GM12878 (cell line): ENCODE measurements at regions not wholly inside any gene's neighbourhood (a gene's known extent, or its start where the extent isn't known, plus 50 kb on each side); places are given as distances from the start of the nearest gene placed in this dataset.

Experiments used
- CTCF ChIP-seq, 3 experiments: IDR thresholded peaks in 2 of 3; conservative IDR thresholded peaks in 1 of 3; 2 replicates each; pipeline ENCODE4 v1.5.1; 2011; ENCODE audit warnings: low read depth in 3 of 3, low read length in 3 of 3, mild to moderate bottlenecking in 3 of 3, control low read depth in 2 of 3, moderate library complexity in 2 of 3, inconsistent platforms in 1 of 3, mixed read lengths in 1 of 3; ENCODE audit not compliant: control insufficient read depth in 2 of 3, insufficient read depth in 1 of 3; ENCODE audit errors: extremely low read depth in 1 of 3
- GATAD2B ChIP-seq: fragments of 450-650 bp; conservative IDR thresholded peaks from 2 replicates; pipeline ENCODE4 v1.6.1; 2017; ENCODE audit warnings: low read depth, mild to moderate bottlenecking, moderate library complexity
- MAX ChIP-seq: IDR thresholded peaks from 2 replicates; pipeline ENCODE4 v1.6.1; 2012; ENCODE audit warnings: low read depth, low read length, improper control_type of control experiment
- POLR2A ChIP-seq: IDR thresholded peaks from 2 replicates; pipeline ENCODE4 v1.6.1; 2011; ENCODE audit warnings: low read depth, mild to moderate bottlenecking, low read length
- POLR2AphosphoS5 ChIP-seq: IDR thresholded peaks from 2 replicates; pipeline ENCODE4 v1.6.1; 2011; ENCODE audit warnings: mild to moderate bottlenecking, low read length, inconsistent platforms
- RAD21 ChIP-seq: IDR thresholded peaks from 2 replicates; pipeline ENCODE4 v1.6.1; 2011; ENCODE audit warnings: mild to moderate bottlenecking, low read depth, low read length, moderate library complexity; ENCODE audit not compliant: insufficient read depth
- SKIL ChIP-seq: fragments of 450-650 bp; IDR thresholded peaks from 2 replicates; pipeline ENCODE4 v1.6.1; 2017; ENCODE audit warnings: mild to moderate bottlenecking, low read depth, inconsistent platforms; ENCODE audit not compliant: poor library complexity, severe bottlenecking
- SRF ChIP-seq, 2 experiments: IDR thresholded peaks; 2 replicates each; pipeline ENCODE4 v1.6.1; 2011; ENCODE audit warnings: low read depth in 2 of 2, low read length in 2 of 2, mild to moderate bottlenecking in 1 of 2, moderate library complexity in 1 of 2
- STAT3 ChIP-seq: IDR thresholded peaks from 2 replicates; pipeline ENCODE4 v1.6.1; 2011; ENCODE audit warnings: low read depth, low read length, improper control_type of control experiment
- TARDBP ChIP-seq: IDR thresholded peaks from 2 replicates; pipeline ENCODE4 v1.6.1; 2016; ENCODE audit warnings: borderline replicate concordance
- ZZZ3 ChIP-seq: IDR thresholded peaks from 2 replicates; pipeline ENCODE4 v1.6.1; 2011; ENCODE audit warnings: low read depth; ENCODE audit not compliant: control insufficient read depth, insufficient read length

GRCh38 chr4:31169846-31170245 lies 449.7 kb downstream of the PCDH7 start:
- no peak for TF ChIP-seq TARDBP
- TF ChIP-seq POLR2AphosphoS5, result no peak
- TF ChIP-seq MAX, result no peak
- no peak for TF ChIP-seq POLR2A
- no peak for TF ChIP-seq STAT3
- no peak for TF ChIP-seq CTCF (IDR thresholded peaks at IDR 0.05 in 2 of 3, conservative IDR thresholded peaks at IDR 0.05 in 1 of 3; ENCODE audit: control insufficient read depth in 2 of 3, extremely low read depth in 1 of 3, insufficient read depth in 1 of 3, low read depth in 3 of 3, low read length in 3 of 3)
- TF ChIP-seq ZZZ3, result no peak
- TF ChIP-seq SRF (IDR thresholded peaks at IDR 0.05; ENCODE audit: low read depth in 2 of 2, low read length in 2 of 2), result no peak
- TF ChIP-seq SKIL, result no peak
- no peak for TF ChIP-seq GATAD2B
- no peak for TF ChIP-seq RAD21
